GM06990 (cell line): ENCODE measurements at regions not wholly inside any gene's neighbourhood (a gene's known extent, or its start where the extent isn't known, plus 50 kb on each side); places are given as distances from the start of the nearest gene placed in this dataset.

Source experiments
- DNase-seq: peaks from one replicate; pipeline ENCODE4 v3.0.0-alpha.2; 2011; ENCODE audit not compliant: insufficient read length; ENCODE audit errors: extremely low read depth
- H3K27me3 ChIP-seq: replicated peaks from 2 replicates; pipeline ENCODE4 v1.6.0; 2011; ENCODE audit warnings: low read length; ENCODE audit not compliant: control insufficient read depth, insufficient read depth
- H3K36me3 ChIP-seq: 2 replicates; pipeline ENCODE4 v1.5.1; 2011; ENCODE audit warnings: low read length; ENCODE audit not compliant: control insufficient read depth, insufficient read depth
- H3K4me3 ChIP-seq: replicated peaks from 2 replicates; pipeline ENCODE4 v1.5.1; 2011; ENCODE audit warnings: low read depth, mild to moderate bottlenecking, control low read depth, low read length
- CTCF ChIP-seq: IDR thresholded peaks from 2 replicates; pipeline ENCODE4 v1.5.1; 2011; ENCODE audit warnings: low read length, control low read depth, mild to moderate bottlenecking, inconsistent platforms; ENCODE audit not compliant: insufficient read depth, poor library complexity, severe bottlenecking

- Histone ChIP-seq H3K36me3 (no peaks in the 10 kb centered on the region), H3K27me3 (no peaks in the 10 kb centered on the region; the same call in none of the 2 replicates), H3K4me3 (no peak overlapping the region)
- no peak for TF ChIP-seq CTCF
- DNase-seq, result no peak
Observed at GRCh38 chr20:39089797-39090196, 127.7 kb downstream of the DHX35 start.
